Mucosa of descending colon (tissue), 3 donors: ENCODE measurements at regions not wholly inside any gene's neighbourhood (a gene's known extent, or its start where the extent isn't known, plus 50 kb on each side); places are given as distances from the start of the nearest gene placed in this dataset.

Experiments
- ATAC-seq: fragments of 200-7000 bp; cut with Tn5 transposase; one replicate; pipeline ENCODE4 v1.9.1; 2020; ENCODE audit warnings: mild to moderate bottlenecking, moderate library complexity
- DNase-seq, 3 donors: peaks; one replicate each; pipeline ENCODE4 v3.0.0-alpha.2; 2020
- H3K36me3 ChIP-seq: fragments of 200-600 bp; one replicate; pipeline ENCODE4 v1.8.0; 2021; ENCODE audit warnings: low read depth, mild to moderate bottlenecking
- H3K4me1 ChIP-seq: fragments of 200-600 bp; one replicate; pipeline ENCODE4 v1.8.0; 2021; ENCODE audit warnings: low read depth, mild to moderate bottlenecking
- H3K4me3 ChIP-seq: fragments of 200-600 bp; one replicate; pipeline ENCODE4 v1.8.0; 2021; ENCODE audit warnings: mild to moderate bottlenecking
- H3K9me3 ChIP-seq: fragments of 200-600 bp; one replicate; pipeline ENCODE4 v1.8.0; 2021; ENCODE audit warnings: mild to moderate bottlenecking
- CTCF ChIP-seq: fragments of 200-600 bp; IDR thresholded peaks from one replicate; pipeline ENCODE4 v1.8.0; 2022; ENCODE audit warnings: antibody characterized with exemption, mild to moderate bottlenecking
- intact Hi-C, 2 donors: fragments of 100-400 bp; cut with DNase I in 1 of 2; cut with micrococcal nuclease in 1 of 2; formaldehyde crosslinking; loops; one replicate each; pipeline versions ENCODE4 v1.11.0 to v1.11.1; 2022; cut with DNase I, micrococcal nuclease
- donor health status: DM: no; HTN: no; CAD: no; lungs with moderate emphysema.
- donor health status: DM: no; HTN: no; CAD: no.
- donor health status: DM: no; HTN: yes; CAD: no.

DNA sequence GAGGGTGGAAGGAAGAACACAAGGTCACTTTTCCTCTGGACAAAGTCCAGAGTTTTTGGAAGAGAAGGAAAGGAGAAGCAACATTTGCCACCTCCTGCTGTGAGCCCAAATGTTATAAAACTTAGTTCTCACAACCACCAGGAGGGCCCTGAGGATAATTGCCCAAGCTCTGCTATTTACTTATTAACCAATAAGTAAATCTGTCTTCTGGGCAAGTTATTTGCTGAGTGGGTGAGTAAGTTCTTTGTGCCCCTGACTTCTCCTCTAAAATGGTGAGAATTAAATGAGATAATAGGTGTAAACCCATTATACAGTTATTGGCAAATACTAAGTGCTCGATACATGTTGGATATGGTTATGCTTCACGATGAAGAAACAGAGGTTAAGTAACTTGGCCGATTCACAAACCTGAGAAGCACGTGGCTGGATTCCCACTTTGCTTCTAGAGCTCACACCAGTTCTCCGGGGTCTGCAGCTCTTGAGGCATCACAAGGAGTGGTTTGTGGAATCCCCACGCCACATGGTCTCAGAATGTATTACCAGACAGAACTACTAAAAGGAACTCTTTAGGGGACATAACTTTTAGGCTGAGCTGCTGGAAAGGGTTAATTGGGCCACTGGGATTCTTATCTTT, 164.1 kb downstream of the MYCN start:
- no peaks in the 10 kb centered on the region for H3K9me3 ChIP-seq
- no peak for TF ChIP-seq CTCF
- peaks cover 7% of the 10 kb centered on the region for H3K4me1 ChIP-seq
- ATAC-seq = peak; percentile 37
- H3K36me3 ChIP-seq = no peaks in the 10 kb centered on the region
- DNase-seq = no peak
- no peak overlapping the region for H3K4me3 ChIP-seq
- intact Hi-C loops = no loop called here

- ATAC-seq = no peak
- intact Hi-C loops = no loop called here
- no peak for DNase-seq
- no peak for TF ChIP-seq CTCF
- Histone ChIP-seq H3K4me1 (peaks cover 7% of the 10 kb centered on the region), H3K4me3 (no peak overlapping the region), H3K9me3 (no peaks in the 10 kb centered on the region), H3K36me3 (no peaks in the 10 kb centered on the region)
Measured at GRCh38 chr2:16103614-16104314, 163.4 kb downstream of the MYCN start.

- no peak overlapping the region for H3K4me3 ChIP-seq
- no peak for TF ChIP-seq CTCF
- no peaks in the 10 kb centered on the region for H3K36me3 ChIP-seq
- DNase-seq (peak; percentile 78 to 82 (median 78)), ATAC-seq (peak; percentile 91)
- no peaks in the 10 kb centered on the region for H3K9me3 ChIP-seq
- intact Hi-C loops = no loop called here
- peaks cover 7% of the 10 kb centered on the region for H3K4me1 ChIP-seq
Measured at GRCh38 chr2:16102976-16103380, 162.6 kb downstream of the MYCN start.

GRCh38 chr2:16102358-16102975, 162.1 kb downstream of the MYCN start:
- DNase-seq (peak in 1 of 3 donors; percentile 45), ATAC-seq (no peak)
- intact Hi-C loops = no loop called here
- Histone ChIP-seq H3K9me3 (no peaks in the 10 kb centered on the region), H3K4me1 (peaks cover 7% of the 10 kb centered on the region), H3K4me3 (no peak overlapping the region), H3K36me3 (no peaks in the 10 kb centered on the region)
- no peak for TF ChIP-seq CTCF

GRCh38 chr2:16101196-16101595, 160.8 kb downstream of the MYCN start:
- TF ChIP-seq CTCF = no peak
- intact Hi-C loops = no loop called here
- H3K9me3 ChIP-seq = no peaks in the 10 kb centered on the region
- peaks cover 7% of the 10 kb centered on the region for H3K4me1 ChIP-seq
- H3K4me3 ChIP-seq = no peak overlapping the region
- no peaks in the 10 kb centered on the region for H3K36me3 ChIP-seq
- DNase-seq = no peak
- no peak for ATAC-seq
